ENCODE measurements at regions not wholly inside any gene's neighbourhood (a gene's known extent, or its start where the extent isn't known, plus 50 kb on each side); places are given as distances from the start of the nearest gene placed in this dataset.
"Not testable (repeated sequence)": the region's sequence is repeated elsewhere in the genome, so short reads cannot be mapped to it uniquely, and the experiment has no call there.

GRCh38 chrY:17579131-17579955 lies 300.7 kb downstream of the CDY2B start:
- DNase-seq; intact Hi-C loops (cut with DNase I); H3K9me3 ChIP-seq; H3K27me3 ChIP-seq; H3K27ac ChIP-seq; H3K36me3 ChIP-seq; H3K4me1 ChIP-seq: not testable (repeated sequence)
- 26% methylated on average over 10 of the region's 43 CpGs; no CpG with 5 or more reads in 2 of the 4 donors for WGBS, 4 donors
- H3K4me3 ChIP-seq = peak overlapping the region in 5 of 12 donors; percentile 16 to 38 (median 22)
- peak in 2 of 4 donors; percentile 26 to 81 for ATAC-seq

- intact Hi-C loops (cut with DNase I); H3K27me3 ChIP-seq; H3K36me3 ChIP-seq; H3K4me1 ChIP-seq; H3K9me3 ChIP-seq; H3K27ac ChIP-seq; H3K4me3 ChIP-seq; DNase-seq; ATAC-seq: not testable (repeated sequence)
- WGBS, 4 donors = no CpG with 5 or more reads among the region's 21 CpGs
Observed at GRCh38 chrY:17563114-17563513, 316.9 kb downstream of the CDY2B start.
